Aorta (tissue), 5 donors: ENCODE measurements at regions not wholly inside any gene's neighbourhood (a gene's known extent, or its start where the extent isn't known, plus 50 kb on each side); places are given as distances from the start of the nearest gene placed in this dataset.
A peak's percentile ranks its signal among the peaks of the same experiment; 100 is the strongest.

ENCODE experiments used
- ATAC-seq: fragments of 200-7000 bp; cut with Tn5 transposase; one replicate; pipeline ENCODE4 v1.9.1; 2022; ENCODE audit warnings: moderate library complexity; ENCODE audit not compliant: low FRiP score
- DNase-seq, 2 donors: peaks; one replicate each; pipeline ENCODE4 v3.0.0-alpha.2; 2020
- H3K27ac ChIP-seq, 2 donors: one replicate each; pipeline ENCODE4 v1.5.1; 2013; ENCODE audit warnings: low read length in 2 of 2, mild to moderate bottlenecking in 2 of 2, moderate library complexity in 2 of 2, control low read depth in 1 of 2, inconsistent platforms in 1 of 2, low read depth in 1 of 2
- H3K27me3 ChIP-seq, 2 donors: one replicate each; pipeline ENCODE4 v1.6.1; 2013; ENCODE audit warnings: control low read depth in 1 of 2, low read length in 1 of 2, mild to moderate bottlenecking in 1 of 2, moderate library complexity in 1 of 2; ENCODE audit not compliant: insufficient read depth in 2 of 2, control insufficient read depth in 1 of 2
- H3K36me3 ChIP-seq, 2 donors: one replicate each; pipeline ENCODE4 v1.6.1; 2013; ENCODE audit warnings: control low read depth in 1 of 2, low read length in 1 of 2, mild to moderate bottlenecking in 1 of 2; ENCODE audit not compliant: insufficient read depth in 2 of 2, control insufficient read depth in 1 of 2
- H3K4me1 ChIP-seq, 2 donors: one replicate each; pipeline ENCODE4 v1.6.1; 2013; ENCODE audit warnings: low read length in 2 of 2, control low read depth in 1 of 2, mild to moderate bottlenecking in 1 of 2, moderate library complexity in 1 of 2; ENCODE audit not compliant: insufficient read depth in 2 of 2, control insufficient read depth in 1 of 2
- H3K4me3 ChIP-seq, 2 donors: one replicate each; pipeline ENCODE4 v1.5.1; 2013; ENCODE audit warnings: low read length in 2 of 2, control low read depth in 1 of 2, mild to moderate bottlenecking in 1 of 2
- H3K9me3 ChIP-seq: one replicate; pipeline ENCODE4 v1.6.1; 2013; ENCODE audit warnings: mild to moderate bottlenecking, low read length; ENCODE audit not compliant: control insufficient read depth
- WGBS, 2 donors: extraction: QIAGEN DNeasy Blood & Tissue Kit; methylation state at CpG; one replicate each; pipeline ENCODE4 v1.1.7; 2013; 5-methylcytosine and 5-hydroxymethylcytosine counted together
- intact Hi-C, 2 donors: fragments of 100-400 bp; cut with DNase I; formaldehyde crosslinking; loops; one replicate each; pipeline versions ENCODE4 v1.14.2 to v1.15.0; 2022
- donor health status: healthy with polysubstance abuse.
- donor health status: Bipolar disorder and iron deficiency.
- donor health status: DM: no; HTN: no; CAD: no.
- donor health status: DM: no; HTN: no; CAD: no.
- donor health status: DM: yes; HTN: yes; CAD: no.

DNA sequence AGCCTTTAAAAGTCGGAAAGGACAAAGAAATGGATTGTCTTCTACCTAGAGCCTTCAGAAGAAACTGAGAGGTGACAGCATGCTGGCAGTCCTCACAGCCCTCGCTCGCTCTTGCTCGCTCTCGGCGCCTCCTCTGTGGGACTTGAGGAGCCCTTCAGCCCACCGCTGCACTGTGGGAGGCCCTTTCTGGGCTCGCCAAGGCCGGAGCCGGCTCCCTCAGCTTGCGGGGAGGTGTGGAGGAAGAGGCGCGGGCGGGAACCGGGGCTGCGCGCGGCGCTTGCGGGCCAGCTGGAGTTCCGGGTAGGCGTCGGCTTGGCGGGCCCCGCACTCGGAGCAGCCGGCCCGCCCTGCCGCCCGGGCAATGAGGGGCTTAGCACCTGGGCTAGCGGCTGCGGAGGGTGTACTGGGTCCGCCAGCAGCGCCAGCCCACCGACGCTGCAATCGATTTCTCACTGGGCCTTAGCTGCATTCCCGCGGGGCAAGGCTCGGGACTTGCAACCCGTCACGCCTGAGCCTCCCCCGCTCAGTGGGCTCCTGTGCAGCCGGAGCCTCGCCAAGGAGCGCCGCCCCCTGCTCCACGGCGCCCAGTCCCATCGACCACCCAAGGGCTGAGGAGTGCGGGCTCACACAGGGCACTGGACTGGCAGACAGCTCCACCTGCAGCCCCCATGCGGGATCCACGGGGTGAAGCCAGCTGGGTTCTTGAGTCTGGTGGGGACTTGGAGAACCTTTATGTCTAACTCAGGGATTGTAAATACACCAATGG is 953.8 kb upstream of the GBE1 start:
- no peaks in the 10 kb centered on the region for H3K4me1 ChIP-seq
- no peaks in the 10 kb centered on the region for H3K9me3 ChIP-seq
- H3K27me3 ChIP-seq: no peaks in the 10 kb centered on the region
- intact Hi-C loops: no loop called here
- DNase-seq: peak in 1 of 2 donors; percentile 76
- no peak overlapping the region for H3K27ac ChIP-seq
- no peaks in the 10 kb centered on the region for H3K36me3 ChIP-seq
- H3K4me3 ChIP-seq: no peak overlapping the region
- no peak for ATAC-seq
- WGBS, 2 donors: 91 to 93% methylated on average over 44 to 53 of the region's 53 CpGs

GRCh38 chr3:82707035-82707434 is 945.6 kb upstream of the GBE1 start:
- ATAC-seq (no peak), DNase-seq (no peak)
- intact Hi-C loops: no loop called here
- Histone ChIP-seq H3K4me3 (no peak overlapping the region), H3K4me1 (no peaks in the 10 kb centered on the region), H3K9me3 (no peaks in the 10 kb centered on the region), H3K27me3 (no peaks in the 10 kb centered on the region), H3K27ac (no peak overlapping the region), H3K36me3 (no peaks in the 10 kb centered on the region)
- 80 to 83% methylated on average over 4 of the region's 4 CpGs for WGBS, 2 donors

- Histone ChIP-seq H3K4me1 (no peaks in the 10 kb centered on the region), H3K4me3 (no peak overlapping the region), H3K9me3 (no peaks in the 10 kb centered on the region), H3K27ac (no peak overlapping the region), H3K27me3 (no peaks in the 10 kb centered on the region), H3K36me3 (no peaks in the 10 kb centered on the region)
- ATAC-seq: no peak
- DNase-seq: no peak
- intact Hi-C loops: no loop called here
- 32 to 49% methylated on average over 3 of the region's 3 CpGs for WGBS, 2 donors
Measured at GRCh38 chr3:82685761-82686160, 924.3 kb upstream of the GBE1 start.

GRCh38 chr3:82676356-82677026 is 915.0 kb upstream of the GBE1 start:
- Histone ChIP-seq H3K27ac (no peak overlapping the region), H3K9me3 (no peaks in the 10 kb centered on the region), H3K4me1 (no peaks in the 10 kb centered on the region), H3K27me3 (no peaks in the 10 kb centered on the region), H3K36me3 (no peaks in the 10 kb centered on the region), H3K4me3 (no peak overlapping the region)
- 86 to 91% methylated on average over 1 of the region's 1 CpG for WGBS, 2 donors
- intact Hi-C loops: no loop called here
- DNase-seq: no peak
- no peak for ATAC-seq

- no peak for ATAC-seq
- WGBS, 2 donors: 48% methylated on average over 2 of the region's 2 CpGs
- H3K9me3 ChIP-seq: no peaks in the 10 kb centered on the region
- DNase-seq: no peak
- H3K4me1 ChIP-seq: no peaks in the 10 kb centered on the region
- no peaks in the 10 kb centered on the region for H3K27me3 ChIP-seq
- no peaks in the 10 kb centered on the region for H3K36me3 ChIP-seq
- no peak overlapping the region for H3K4me3 ChIP-seq
- H3K27ac ChIP-seq: no peak overlapping the region
- intact Hi-C loops: no loop called here
Measured at GRCh38 chr3:82672966-82673365, 911.5 kb upstream of the GBE1 start.

DNA sequence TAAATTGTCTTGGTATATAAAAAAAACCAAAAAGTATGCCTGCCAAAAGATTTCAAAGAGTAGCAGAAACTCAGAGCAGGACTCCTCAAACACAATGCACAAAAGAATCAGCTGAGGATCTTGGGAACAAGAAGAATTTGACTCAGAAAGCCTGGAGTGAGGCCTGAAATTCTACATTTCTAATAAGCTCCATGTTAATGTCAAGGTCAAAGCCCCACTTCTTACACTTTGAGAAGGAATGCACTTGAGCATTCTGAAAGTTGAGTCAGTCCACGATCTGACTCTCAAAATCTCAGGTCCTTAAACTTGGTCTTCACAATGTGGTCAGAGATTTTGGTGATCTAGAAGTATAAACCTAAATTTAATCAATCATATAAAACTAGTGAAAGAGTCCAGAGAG is 910.0 kb upstream of the GBE1 start:
- DNase-seq (no peak), ATAC-seq (no peak)
- Histone ChIP-seq H3K9me3 (no peaks in the 10 kb centered on the region), H3K27ac (no peak overlapping the region), H3K4me3 (no peak overlapping the region), H3K27me3 (no peaks in the 10 kb centered on the region), H3K36me3 (no peaks in the 10 kb centered on the region), H3K4me1 (no peaks in the 10 kb centered on the region)
- intact Hi-C loops: no loop called here
- 55 to 71% methylated on average over 1 of the region's 1 CpG for WGBS, 2 donors

DNA sequence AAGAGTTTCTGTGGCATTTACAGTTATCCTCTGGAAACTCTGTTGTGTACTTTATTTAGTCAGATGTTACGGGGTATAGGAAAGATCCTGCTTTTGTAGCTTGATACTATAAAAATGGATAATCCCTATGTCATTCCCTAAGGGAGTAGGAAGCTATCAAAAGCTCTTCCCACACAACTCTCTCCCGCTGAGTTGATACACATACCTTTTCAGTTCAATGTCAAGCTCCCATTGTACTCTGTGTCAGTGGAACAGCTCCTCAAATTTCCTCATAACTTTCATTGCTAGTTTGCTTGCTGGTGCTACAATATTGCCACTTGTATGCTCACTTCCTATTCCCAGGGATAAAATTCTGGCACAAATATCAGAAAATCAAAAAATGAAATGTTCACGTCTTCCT is 893.3 kb upstream of the GBE1 start:
- peaks cover 2% of the 10 kb centered on the region for H3K9me3 ChIP-seq
- ATAC-seq (no peak), DNase-seq (no peak)
- H3K36me3 ChIP-seq: no peaks in the 10 kb centered on the region
- H3K4me1 ChIP-seq: no peaks in the 10 kb centered on the region
- no peak overlapping the region for H3K27ac ChIP-seq
- intact Hi-C loops: no loop called here
- 57 to 61% methylated on average over 3 of the region's 3 CpGs for WGBS, 2 donors
- H3K4me3 ChIP-seq: no peak overlapping the region
- no peaks in the 10 kb centered on the region for H3K27me3 ChIP-seq

GRCh38 chr3:82643948-82644347 is 882.5 kb upstream of the GBE1 start:
- ATAC-seq: no peak
- Histone ChIP-seq H3K36me3 (no peaks in the 10 kb centered on the region), H3K9me3 (peaks cover 1% of the 10 kb centered on the region), H3K27ac (no peak overlapping the region), H3K4me1 (no peaks in the 10 kb centered on the region), H3K4me3 (no peak overlapping the region), H3K27me3 (no peaks in the 10 kb centered on the region)
- intact Hi-C loops: loop anchor here in 1 of 2 donors (10.0 kb wide), 1 partner anchor 881 kb away; no protein-coding TSS in a partner anchor
- no peak for DNase-seq

DNA sequence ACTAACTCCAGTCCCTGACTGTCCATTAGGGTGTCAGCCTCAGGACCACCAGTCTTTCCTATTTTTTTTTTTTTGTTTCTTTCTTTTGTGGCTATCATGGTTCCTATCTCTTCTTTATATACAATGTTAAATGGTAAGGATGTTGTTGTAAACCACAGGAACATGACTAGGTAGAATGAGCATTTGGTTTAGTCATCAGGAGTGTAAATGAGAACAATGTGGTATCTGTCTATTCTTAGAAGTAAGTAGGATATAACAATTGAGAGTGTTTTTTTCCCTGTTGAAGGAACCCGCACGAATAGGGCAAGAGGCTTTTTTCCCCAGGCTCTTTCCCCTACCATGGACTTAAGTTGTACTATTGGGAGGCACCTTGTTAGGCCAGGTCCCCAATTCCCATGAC is 880.3 kb upstream of the GBE1 start:
- 91 to 98% methylated on average over 2 of the region's 2 CpGs for WGBS, 2 donors
- Histone ChIP-seq H3K4me1 (no peaks in the 10 kb centered on the region), H3K27ac (no peak overlapping the region), H3K27me3 (no peaks in the 10 kb centered on the region), H3K36me3 (no peaks in the 10 kb centered on the region), H3K9me3 (peaks cover 1% of the 10 kb centered on the region), H3K4me3 (no peak overlapping the region)
- DNase-seq: no peak
- intact Hi-C loops: loop anchor here in 1 of 2 donors (10.0 kb wide), 1 partner anchor 883 kb away; no protein-coding TSS in a partner anchor
- no peak for ATAC-seq
